ENCODE measurements at regions not wholly inside any gene's neighbourhood (a gene's known extent, or its start where the extent isn't known, plus 50 kb on each side); places are given as distances from the start of the nearest gene placed in this dataset.

GRCh38 chr9:28916348-28916747 is 1343.1 kb upstream of the C9orf72 start:
- TF ChIP-seq CTCF (conservative IDR thresholded peaks at IDR 0.05) (no peak), EZH2 (IDR thresholded peaks at IDR 0.05; ENCODE audit: low read depth) (no peak)

Data from PC-9 (cell line).